Trophoblast cell (in vitro differentiated cells and primary cell): ENCODE measurements at regions not wholly inside any gene's neighbourhood (a gene's known extent, or its start where the extent isn't known, plus 50 kb on each side); places are given as distances from the start of the nearest gene placed in this dataset.

Experiments
- DNase-seq, 2 donors: peaks; one replicate each; pipeline ENCODE4 v3.0.0-alpha.2; 2016
- H2AFZ ChIP-seq: 2 replicates; pipeline ENCODE4 v1.6.1; 2013; ENCODE audit warnings: low read length, moderate library complexity, mild to moderate bottlenecking; ENCODE audit not compliant: insufficient read depth, poor library complexity
- H2AK5ac ChIP-seq: 2 replicates; pipeline ENCODE4 v1.6.1; 2013; ENCODE audit warnings: mild to moderate bottlenecking, low read length
- H2BK120ac ChIP-seq: 2 replicates; pipeline ENCODE4 v1.6.1; 2013; ENCODE audit warnings: low read length, mild to moderate bottlenecking, moderate library complexity; ENCODE audit not compliant: insufficient read depth, poor library complexity
- H2BK12ac ChIP-seq: 2 replicates; pipeline ENCODE4 v1.6.1; 2013; ENCODE audit warnings: mild to moderate bottlenecking, low read length, moderate library complexity
- H2BK5ac ChIP-seq: 2 replicates; pipeline ENCODE4 v1.6.1; 2013; ENCODE audit warnings: low read length, low read depth, moderate library complexity, mild to moderate bottlenecking; ENCODE audit not compliant: poor library complexity
- H3K14ac ChIP-seq: 2 replicates; pipeline ENCODE4 v1.6.1; 2013; ENCODE audit warnings: mild to moderate bottlenecking, low read length
- H3K18ac ChIP-seq: 2 replicates; pipeline ENCODE4 v1.6.1; 2013; ENCODE audit warnings: mild to moderate bottlenecking, low read length
- H3K23ac ChIP-seq: 2 replicates; pipeline ENCODE4 v1.6.1; 2013; ENCODE audit warnings: low read length
- H3K27ac ChIP-seq: 2 replicates; pipeline ENCODE4 v1.5.1; 2013; ENCODE audit warnings: low read depth, mild to moderate bottlenecking, inconsistent platforms, low read length, moderate library complexity
- H3K27me3 ChIP-seq: 2 replicates; pipeline ENCODE4 v1.6.1; 2013; ENCODE audit warnings: inconsistent platforms, mild to moderate bottlenecking, low read length, moderate library complexity; ENCODE audit not compliant: insufficient read depth
- H3K36me3 ChIP-seq, 2 experiments: 1 replicate in 1 of 2; 2 replicates in 1 of 2; pipeline ENCODE4 v1.6.1; 2013; ENCODE audit warnings: low read length in 2 of 2, mild to moderate bottlenecking in 2 of 2, moderate library complexity in 1 of 2; ENCODE audit not compliant: insufficient read depth in 2 of 2, control insufficient read depth in 1 of 2
- H3K4ac ChIP-seq: 2 replicates; pipeline ENCODE4 v1.6.1; 2013; ENCODE audit warnings: low read depth, mild to moderate bottlenecking, low read length, moderate library complexity
- H3K4me1 ChIP-seq, 2 experiments: 1 replicate in 1 of 2; 2 replicates in 1 of 2; pipeline ENCODE4 v1.6.1; 2013; ENCODE audit warnings: low read length in 2 of 2, mild to moderate bottlenecking in 2 of 2, moderate library complexity in 1 of 2; ENCODE audit not compliant: insufficient read depth in 2 of 2, control insufficient read depth in 1 of 2
- H3K4me2 ChIP-seq: 2 replicates; pipeline ENCODE4 v1.6.1; 2013; ENCODE audit warnings: inconsistent platforms, mild to moderate bottlenecking, low read length, moderate library complexity
- H3K4me3 ChIP-seq: 2 replicates; pipeline ENCODE4 v1.5.1; 2013; ENCODE audit warnings: mild to moderate bottlenecking, low read depth, low read length, inconsistent platforms
- H3K79me1 ChIP-seq: one replicate; pipeline ENCODE4 v1.6.1; 2013; ENCODE audit warnings: low read length
- H3K79me2 ChIP-seq: 2 replicates; pipeline ENCODE4 v1.6.1; 2013; ENCODE audit warnings: low read length, mild to moderate bottlenecking; ENCODE audit not compliant: control insufficient read depth, insufficient read depth, poor library complexity
- H3K9ac ChIP-seq: 2 replicates; pipeline ENCODE4 v1.6.1; 2013; ENCODE audit warnings: mild to moderate bottlenecking, low read length
- H3K9me3 ChIP-seq: 2 replicates; pipeline ENCODE4 v1.6.1; 2013; ENCODE audit warnings: low read depth, mild to moderate bottlenecking, control low read depth, inconsistent platforms, low read length; ENCODE audit not compliant: insufficient read depth
- H4K12ac ChIP-seq: 2 replicates; pipeline ENCODE4 v1.6.1; 2013; ENCODE audit warnings: low read depth, mild to moderate bottlenecking, low read length, moderate library complexity
- H4K8ac ChIP-seq: 2 replicates; pipeline ENCODE4 v1.6.1; 2013; ENCODE audit warnings: low read depth, mild to moderate bottlenecking, low read length, moderate library complexity
- H4K91ac ChIP-seq: one replicate; pipeline ENCODE4 v1.6.1; 2013; ENCODE audit warnings: low read depth, mild to moderate bottlenecking, low read length, moderate library complexity
- WGBS: extraction: QIAGEN DNeasy Blood & Tissue Kit; methylation state at CpG from one replicate; pipeline ENCODE4 v1.1.7; 2013; ENCODE audit warnings: missing lambda C conversion rate; ENCODE audit not compliant: insufficient read length, insufficient coverage; ENCODE audit errors: extremely low coverage; 5-methylcytosine and 5-hydroxymethylcytosine counted together

DNA sequence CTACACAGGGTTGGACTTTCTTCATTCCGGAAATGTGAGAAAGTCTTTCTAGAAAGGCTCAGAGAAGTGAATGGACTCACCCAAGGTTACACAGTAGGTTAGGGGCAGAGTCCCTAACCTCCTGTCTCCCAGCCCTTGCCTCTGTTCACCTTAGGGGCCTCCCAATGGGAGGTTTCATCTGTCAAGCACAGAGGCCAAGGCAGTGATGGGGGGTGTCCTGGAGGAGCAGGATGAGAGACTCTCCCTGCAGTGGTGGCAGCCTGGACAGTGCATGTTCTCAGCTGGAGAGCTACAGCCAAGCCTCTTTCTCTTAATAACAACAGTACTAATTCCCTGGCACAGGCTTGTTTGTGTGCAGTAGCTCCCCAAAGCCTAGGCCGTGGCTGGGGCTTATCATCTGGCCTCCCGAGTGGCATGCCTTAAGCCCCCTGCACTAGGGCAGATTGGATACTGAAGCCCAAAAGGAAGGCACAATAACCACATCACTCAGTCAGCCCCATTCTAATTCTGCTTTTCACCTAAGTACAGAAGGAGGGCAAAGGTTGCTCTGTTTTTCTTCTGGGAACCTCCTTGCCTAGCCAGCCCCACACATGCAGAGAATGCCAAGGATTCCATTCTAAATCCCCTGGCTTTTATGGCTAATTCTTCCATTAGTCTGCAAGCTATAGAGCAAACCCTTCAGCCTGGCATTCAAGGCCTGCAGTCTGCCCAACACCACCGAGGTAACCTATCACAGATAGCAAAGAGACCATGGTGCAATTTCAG is 50.2 kb upstream of the XPA start:
- peak in 1 of 2 donors; percentile 35 for DNase-seq
- Histone ChIP-seq H2AFZ (no peak overlapping the region), H2AK5ac (no peak overlapping the region), H3K79me1 (no peaks in the 10 kb centered on the region), H3K23ac (no peak overlapping the region), H2BK12ac (no peak overlapping the region), H3K27ac (no peak overlapping the region), H3K14ac (no peak overlapping the region), H3K27me3 (peaks cover 5% of the 10 kb centered on the region), H3K4me1 (peaks cover 8 to 13% of the 10 kb centered on the region in 2 experiments), H3K79me2 (no peaks in the 10 kb centered on the region), H3K36me3 (no peaks in the 10 kb centered on the region), H4K91ac (no peak overlapping the region), H4K8ac (no peak overlapping the region), H3K9me3 (peaks cover 5% of the 10 kb centered on the region), H3K4me3 (no peak overlapping the region), H2BK5ac (no peak overlapping the region), H4K12ac (no peak overlapping the region), H3K4me2 (peak overlapping the region; percentile 1), H3K9ac (no peak overlapping the region), H3K4ac (no peak overlapping the region), H2BK120ac (no peak overlapping the region), H3K18ac (no peak overlapping the region)
- WGBS, result no CpG with 5 or more reads among the region's 4 CpGs

DNA sequence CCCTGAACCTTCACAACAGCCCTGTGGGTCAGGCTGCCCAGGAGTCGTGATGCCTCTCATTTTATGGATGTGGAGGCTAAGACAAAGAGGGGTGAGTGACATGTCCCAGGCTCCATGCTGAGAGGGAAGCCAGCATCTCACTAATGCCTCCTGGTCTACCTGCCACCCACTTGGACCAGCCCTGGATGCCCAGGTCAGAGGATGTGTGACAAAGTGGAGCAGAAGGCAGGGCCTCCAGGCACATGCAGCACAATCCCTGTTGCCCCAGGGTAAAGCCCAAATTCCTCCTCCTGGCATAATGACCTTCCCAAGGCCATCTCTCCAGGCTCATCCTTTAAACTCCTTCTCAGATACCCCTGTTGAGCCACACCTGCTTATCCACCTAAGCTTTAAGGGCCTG is 51.4 kb upstream of the XPA start:
- Histone ChIP-seq H3K4me3 (no peak overlapping the region), H3K4me1 (peaks cover 8 to 13% of the 10 kb centered on the region in 2 experiments), H2AFZ (no peak overlapping the region), H3K18ac (no peak overlapping the region), H4K91ac (no peak overlapping the region), H2BK12ac (no peak overlapping the region), H3K27me3 (no peaks in the 10 kb centered on the region), H4K8ac (no peak overlapping the region), H3K27ac (no peak overlapping the region), H3K4me2 (no peak overlapping the region), H3K79me2 (no peaks in the 10 kb centered on the region), H2BK120ac (no peak overlapping the region), H2BK5ac (no peak overlapping the region), H3K23ac (no peak overlapping the region), H3K36me3 (no peaks in the 10 kb centered on the region), H4K12ac (no peak overlapping the region), H3K9ac (no peak overlapping the region), H3K14ac (no peak overlapping the region), H3K4ac (no peak overlapping the region), H3K9me3 (no peaks in the 10 kb centered on the region), H3K79me1 (no peaks in the 10 kb centered on the region), H2AK5ac (no peak overlapping the region)
- WGBS, result no CpG with 5 or more reads among the region's 1 CpG
- no peak for DNase-seq

DNA sequence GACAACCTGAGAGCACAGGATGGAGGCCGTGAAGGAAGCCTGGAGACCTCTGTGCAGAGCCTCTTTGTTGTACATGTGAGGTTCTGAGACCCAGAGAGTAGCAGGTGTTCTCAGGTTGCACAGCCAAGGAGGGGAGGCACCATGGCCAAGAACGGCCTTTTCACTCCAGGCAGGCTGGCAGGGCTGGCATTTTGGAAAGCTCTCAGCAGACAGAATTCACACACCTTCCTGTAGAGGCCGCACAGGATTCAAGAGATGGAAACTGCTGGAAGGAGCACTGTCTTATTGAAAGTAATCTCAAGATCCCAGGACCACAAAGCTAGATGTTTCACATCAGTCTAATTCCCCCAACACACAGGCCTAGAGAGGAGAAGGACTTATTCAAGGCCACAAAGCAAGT is 52.8 kb upstream of the XPA start:
- no peak overlapping the region for H2BK120ac ChIP-seq

DNA sequence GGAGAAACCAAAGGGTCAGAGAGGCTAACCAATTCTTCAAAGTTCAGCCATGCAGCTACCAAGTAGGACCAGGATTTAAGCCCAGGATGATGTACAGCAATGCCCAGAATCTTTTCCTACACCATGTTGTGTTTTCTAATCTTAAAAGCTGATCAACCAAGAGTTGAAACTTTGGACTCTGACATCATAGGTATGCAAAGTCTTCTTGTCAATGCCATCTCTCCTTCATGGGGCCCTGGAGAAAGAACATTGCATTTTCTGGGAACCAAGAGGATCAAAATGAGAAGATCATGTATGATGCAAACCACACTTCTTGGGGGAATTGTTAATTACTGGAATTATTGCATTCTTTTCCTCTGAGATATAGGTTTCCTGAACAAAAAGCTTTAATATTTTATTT is 54.4 kb upstream of the XPA start:
- no peaks in the 10 kb centered on the region for H3K27me3 ChIP-seq
- H3K79me1 ChIP-seq, result no peaks in the 10 kb centered on the region
- no peak overlapping the region for H4K8ac ChIP-seq
- H2BK12ac ChIP-seq, result no peak overlapping the region
- no peaks in the 10 kb centered on the region for H3K36me3 ChIP-seq
- no peak overlapping the region for H2BK5ac ChIP-seq
- H3K4me3 ChIP-seq, result no peak overlapping the region
- H3K18ac ChIP-seq, result no peak overlapping the region
- no peak overlapping the region for H4K12ac ChIP-seq
- peak in 1 of 2 donors; percentile 22 for DNase-seq
- H3K23ac ChIP-seq, result no peak overlapping the region
- no peak overlapping the region for H3K27ac ChIP-seq
- H4K91ac ChIP-seq, result no peak overlapping the region
- peaks cover 8 to 13% of the 10 kb centered on the region in 2 experiments for H3K4me1 ChIP-seq
- H2BK120ac ChIP-seq, result no peak overlapping the region
- H2AK5ac ChIP-seq, result no peak overlapping the region
- H3K9ac ChIP-seq, result no peak overlapping the region
- no peak overlapping the region for H2AFZ ChIP-seq
- no peak overlapping the region for H3K4ac ChIP-seq
- H3K79me2 ChIP-seq, result no peaks in the 10 kb centered on the region
- H3K9me3 ChIP-seq, result no peaks in the 10 kb centered on the region
- H3K14ac ChIP-seq, result no peak overlapping the region
- no peak overlapping the region for H3K4me2 ChIP-seq

More for the DNA sequence above, 52.8 kb upstream of the XPA start:
- no peak overlapping the region for H3K27ac ChIP-seq
- no peak overlapping the region for H2AK5ac ChIP-seq
- H3K14ac ChIP-seq, result no peak overlapping the region
- H3K36me3 ChIP-seq, result no peaks in the 10 kb centered on the region
- H3K23ac ChIP-seq, result no peak overlapping the region
- no peaks in the 10 kb centered on the region for H3K27me3 ChIP-seq
- H4K8ac ChIP-seq, result no peak overlapping the region
- H3K18ac ChIP-seq, result no peak overlapping the region
- no peak overlapping the region for H3K9ac ChIP-seq
- no peak overlapping the region for H4K91ac ChIP-seq
- no peaks in the 10 kb centered on the region for H3K79me1 ChIP-seq
- peaks cover 8 to 13% of the 10 kb centered on the region in 2 experiments for H3K4me1 ChIP-seq
- H2BK12ac ChIP-seq, result no peak overlapping the region
- no peak overlapping the region for H3K4me2 ChIP-seq
- no CpG with 5 or more reads among the region's 3 CpGs for WGBS
- no peak overlapping the region for H2BK5ac ChIP-seq
- no peaks in the 10 kb centered on the region for H3K9me3 ChIP-seq
- no peak overlapping the region for H3K4me3 ChIP-seq
- H2AFZ ChIP-seq, result no peak overlapping the region
- no peak for DNase-seq
- H4K12ac ChIP-seq, result no peak overlapping the region
- no peak overlapping the region for H3K4ac ChIP-seq
- no peaks in the 10 kb centered on the region for H3K79me2 ChIP-seq
